ENCODE measurements at regions not wholly inside any gene's neighbourhood (a gene's known extent, or its start where the extent isn't known, plus 50 kb on each side); places are given as distances from the start of the nearest gene placed in this dataset.

DNA sequence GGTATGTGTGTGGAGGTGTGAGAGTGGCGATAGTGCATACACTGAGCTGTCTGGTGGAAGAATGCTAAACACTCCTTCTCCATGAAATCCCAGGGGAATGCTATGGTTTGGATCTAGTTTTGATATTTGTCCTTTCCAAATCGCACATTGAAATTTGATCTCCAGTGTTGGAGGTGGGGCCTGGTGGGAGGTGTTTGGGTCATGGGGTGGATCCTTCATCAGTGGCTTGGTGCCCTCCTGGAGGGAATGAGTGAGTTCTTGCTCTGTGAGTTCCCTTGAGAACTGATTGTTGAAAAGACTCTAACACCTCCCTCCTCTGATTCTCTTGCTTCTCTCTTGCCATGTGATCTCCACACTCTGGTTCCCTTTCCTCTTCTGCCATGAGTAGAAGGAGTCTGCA is 114.1 kb upstream of the HHIP start:
- no peaks in the 10 kb centered on the region for H3K79me1 ChIP-seq (ENCODE audit: low read depth, low read length)
- no peak overlapping the region for H2BK20ac ChIP-seq (ENCODE audit: low read length)
- no peaks in the 10 kb centered on the region for H3K23me2 ChIP-seq (ENCODE audit: low read depth, low read length)
- no peak overlapping the region for H3K27ac ChIP-seq (ENCODE audit: low read depth, low read length)
- no peak for FAIRE-seq
- no peaks in the 10 kb centered on the region for H3K36me3 ChIP-seq (ENCODE audit: control insufficient read depth in 2 of 4, insufficient read depth in 4 of 4, low read length in 3 of 4)
- no peak overlapping the region for H3K4ac ChIP-seq (replicated peaks; ENCODE audit: insufficient read length, low read depth, low read length)
- peaks cover 0 to 1% (median 0%) of the 10 kb centered on the region in 4 experiments; a peak in 1 of 7 replicates for H3K27me3 ChIP-seq (replicated peaks in 1 of 4; ENCODE audit: control insufficient read depth in 3 of 4, extremely low read depth in 1 of 4, insufficient read depth in 3 of 4, low read length in 3 of 4)
- H2AK5ac ChIP-seq (ENCODE audit: low read depth, low read length): no peak overlapping the region
- no peaks in the 10 kb centered on the region for H4K20me1 ChIP-seq (replicated peaks in 1 of 2; ENCODE audit: control insufficient read depth in 1 of 2, insufficient read depth in 2 of 2, low read length in 2 of 2)
- no peak overlapping the region for H3K4me2 ChIP-seq (ENCODE audit: insufficient read depth in 1 of 2, low read depth in 2 of 2, low read length in 2 of 2)
- H3K14ac ChIP-seq (ENCODE audit: insufficient read length): no peak overlapping the region
- ChIA-PET POLR2A (ENCODE audit: partially characterized antibody) (no interaction called here), CTCF (ENCODE audit: partially characterized antibody) (no interaction called here)
- H2BK15ac ChIP-seq (ENCODE audit: low read length): no peak overlapping the region
- H2BK5ac ChIP-seq (ENCODE audit: low read depth, low read length): no peak overlapping the region
- H2AFZ ChIP-seq (ENCODE audit: low read length): no peak overlapping the region
- H4K5ac ChIP-seq (ENCODE audit: insufficient read length, low read depth, low read length): no peak overlapping the region
- no peak overlapping the region for H3K23ac ChIP-seq (ENCODE audit: insufficient read length)
- H3K4me1 ChIP-seq (replicated peaks in 1 of 4; ENCODE audit: control insufficient read depth in 3 of 4, insufficient read depth in 4 of 4, low read length in 3 of 4): no peaks in the 10 kb centered on the region
- no peak overlapping the region for H4K8ac ChIP-seq (ENCODE audit: extremely low read depth, insufficient read depth, low read length)
- H3K18ac ChIP-seq (ENCODE audit: extremely low read depth, low read length): no peak overlapping the region
- no peaks in the 10 kb centered on the region for H3K9me3 ChIP-seq (ENCODE audit: insufficient read depth in 2 of 2, low read depth in 1 of 2, low read length in 1 of 2)
- H3K9ac ChIP-seq (replicated peaks in 1 of 4; ENCODE audit: extremely low read depth in 1 of 4, low read depth in 3 of 4, low read length in 3 of 4): no peak overlapping the region
- 89% methylated on average over 2 of the region's 2 CpGs; no CpG with 5 or more reads in 1 of the 2 experiments for WGBS, 2 experiments (ENCODE audit: extremely low coverage in 1 of 2, insufficient coverage in 1 of 2, insufficient read length in 1 of 2, insufficient replicate concordance in 2 of 2, low coverage in 1 of 2, low lambda C conversion rate in 2 of 2, missing lambda C conversion rate in 1 of 2)
- no peaks in the 10 kb centered on the region for H3K79me2 ChIP-seq (ENCODE audit: control insufficient read depth in 1 of 2, insufficient read depth in 2 of 2, low read length in 2 of 2)
- no peak overlapping the region for H3K56ac ChIP-seq (replicated peaks; ENCODE audit: insufficient read length, low read depth, low read length)
- no peak overlapping the region for H2BK120ac ChIP-seq (replicated peaks; ENCODE audit: low read depth, low read length)
- no peak overlapping the region for H4K91ac ChIP-seq (replicated peaks; ENCODE audit: insufficient read length, low read length)
- H3K4me3 ChIP-seq (ENCODE audit: extremely low read depth in 1 of 4, insufficient read depth in 2 of 4, low read depth in 3 of 4, low read length in 4 of 4): no peak overlapping the region
- DNase-seq (ENCODE audit: low read depth in 1 of 2, low spot score in 2 of 2): no peak
- H2BK12ac ChIP-seq (ENCODE audit: low read depth, low read length): no peak overlapping the region
- TF ChIP-seq SP2 (IDR thresholded peaks at IDR 0.05; ENCODE audit: low read length): no peak
- no peak for TF ChIP-seq SRF (IDR thresholded peaks at IDR 0.05; ENCODE audit: low read depth, low read length)
- no peak for TF ChIP-seq SIRT6 (IDR thresholded peaks at IDR 0.05; ENCODE audit: low read length)
- no peak for TF ChIP-seq CEBPB (IDR thresholded peaks at IDR 0.05; ENCODE audit: low read depth, low read length)
- no peak for TF ChIP-seq HDAC2 (IDR thresholded peaks at IDR 0.05; ENCODE audit: borderline replicate concordance in 1 of 2, low read depth in 2 of 2, low read length in 2 of 2)
- TF ChIP-seq RXRA (IDR thresholded peaks at IDR 0.05; ENCODE audit: insufficient read depth, low read depth, low read length): no peak
- no peak for TF ChIP-seq MAFK (IDR thresholded peaks at IDR 0.05; ENCODE audit: low read depth, low read length)
- no peak for TF ChIP-seq PHF8 (conservative IDR thresholded peaks at IDR 0.05; ENCODE audit: low read depth, low read length)
- TF ChIP-seq RBBP5 (IDR thresholded peaks at IDR 0.05; ENCODE audit: borderline replicate concordance, low read depth, low read length): no peak
- no peak for TF ChIP-seq TAF7 (optimal IDR thresholded peaks at IDR 0.05; ENCODE audit: borderline replicate concordance, low read depth, low read length)
- TF ChIP-seq POLR2A (IDR thresholded peaks at IDR 0.05; ENCODE audit: control extremely low read depth in 1 of 2, low read depth in 2 of 2, low read length in 2 of 2): no peak
- TF ChIP-seq, protein P1, sequence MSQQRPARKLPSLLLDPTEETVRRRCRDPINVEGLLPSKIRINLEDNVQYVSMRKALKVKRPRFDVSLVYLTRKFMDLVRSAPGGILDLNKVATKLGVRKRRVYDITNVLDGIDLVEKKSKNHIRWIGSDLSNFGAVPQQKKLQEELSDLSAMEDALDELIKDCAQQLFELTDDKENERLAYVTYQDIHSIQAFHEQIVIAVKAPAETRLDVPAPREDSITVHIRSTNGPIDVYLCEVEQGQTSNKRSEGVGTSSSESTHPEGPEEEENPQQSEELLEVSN (IDR thresholded peaks at IDR 0.05): no peak
- TF ChIP-seq, protein P2, sequence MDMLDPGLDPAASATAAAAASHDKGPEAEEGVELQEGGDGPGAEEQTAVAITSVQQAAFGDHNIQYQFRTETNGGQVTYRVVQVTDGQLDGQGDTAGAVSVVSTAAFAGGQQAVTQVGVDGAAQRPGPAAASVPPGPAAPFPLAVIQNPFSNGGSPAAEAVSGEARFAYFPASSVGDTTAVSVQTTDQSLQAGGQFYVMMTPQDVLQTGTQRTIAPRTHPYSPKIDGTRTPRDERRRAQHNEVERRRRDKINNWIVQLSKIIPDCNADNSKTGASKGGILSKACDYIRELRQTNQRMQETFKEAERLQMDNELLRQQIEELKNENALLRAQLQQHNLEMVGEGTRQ (IDR thresholded peaks at IDR 0.05; ENCODE audit: low read length): no peak
- no peak for TF ChIP-seq SIN3A (conservative IDR thresholded peaks at IDR 0.05 in 1 of 2, IDR thresholded peaks at IDR 0.05 in 1 of 2; ENCODE audit: low read depth in 1 of 2, low read length in 2 of 2)

All from H1 (cell line).